MM.1S (cell line): ENCODE measurements at regions not wholly inside any gene's neighbourhood (a gene's known extent, or its start where the extent isn't known, plus 50 kb on each side); places are given as distances from the start of the nearest gene placed in this dataset.

Source experiments
- DNase-seq: peaks from one replicate; pipeline ENCODE4 v3.0.0-alpha.2; 2015
- H2AFZ ChIP-seq: fragments of 300-600 bp; sonication (generic); 2 replicates; pipeline ENCODE4 v1.6.0; 2016; ENCODE audit warnings: antibody characterized with exemption, low read length
- H3F3A ChIP-seq: fragments of 300-600 bp; sonication (generic); 2 replicates; pipeline ENCODE4 v1.6.1; 2016; ENCODE audit warnings: mild to moderate bottlenecking, antibody characterized with exemption, low read length, moderate library complexity, mixed read lengths; ENCODE audit not compliant: insufficient read depth
- H3K27ac ChIP-seq: fragments of 300-600 bp; sonication (generic); 2 replicates; pipeline ENCODE4 v1.5.1; 2016; ENCODE audit warnings: mild to moderate bottlenecking, low read length
- H3K27me3 ChIP-seq: fragments of 300-600 bp; sonication (generic); replicated peaks from 2 replicates; pipeline ENCODE4 v1.6.0; 2016; ENCODE audit warnings: low read length; ENCODE audit not compliant: insufficient read depth
- H3K36me3 ChIP-seq: fragments of 300-600 bp; sonication (generic); replicated peaks from 2 replicates; pipeline ENCODE4 v1.6.1; 2016; ENCODE audit warnings: mild to moderate bottlenecking, low read length, mixed read lengths; ENCODE audit not compliant: insufficient read depth
- H3K4me1 ChIP-seq: fragments of 300-600 bp; sonication (generic); 2 replicates; pipeline ENCODE4 v1.6.1; 2016; ENCODE audit warnings: low read length, mixed read lengths
- H3K4me2 ChIP-seq: fragments of 300-600 bp; sonication (generic); 2 replicates; pipeline ENCODE4 v1.6.0; 2016; ENCODE audit warnings: low read depth, low read length
- H3K4me3 ChIP-seq: fragments of 300-600 bp; sonication (generic); 2 replicates; pipeline ENCODE4 v1.5.1; 2016; ENCODE audit warnings: low read length, mixed read lengths
- H3K79me2 ChIP-seq: fragments of 300-600 bp; sonication (generic); 2 replicates; pipeline ENCODE4 v1.6.1; 2016; ENCODE audit warnings: mixed run types, low read length, mixed read lengths
- H3K9ac ChIP-seq: fragments of 300-600 bp; sonication (generic); 2 replicates; pipeline ENCODE4 v1.6.1; 2016; ENCODE audit warnings: low read length, mixed read lengths
- H3K9me2 ChIP-seq: fragments of 300-600 bp; sonication (generic); replicated peaks from 2 replicates; pipeline ENCODE4 v1.6.1; 2016; ENCODE audit warnings: mild to moderate bottlenecking, low read length, mixed read lengths; ENCODE audit not compliant: insufficient read depth
- H3K9me3 ChIP-seq: fragments of 300-600 bp; sonication (generic); replicated peaks from 2 replicates; pipeline ENCODE4 v1.6.1; 2016; ENCODE audit warnings: mild to moderate bottlenecking, low read length, mixed read lengths; ENCODE audit not compliant: insufficient read depth
- H4K20me1 ChIP-seq: fragments of 300-600 bp; sonication (generic); 2 replicates; pipeline ENCODE4 v1.6.1; 2016; ENCODE audit warnings: mild to moderate bottlenecking, low read length, moderate library complexity, mixed read lengths; ENCODE audit not compliant: insufficient read depth
- EZH2 ChIP-seq: fragments of 300-600 bp; sonication (generic); optimal IDR thresholded peaks from 2 replicates; pipeline ENCODE3; 2017; ENCODE audit warnings: low read depth, mild to moderate bottlenecking, antibody characterized with exemption, low read length, mixed read lengths
- EZH2phosphoT487 ChIP-seq: fragments of 300-600 bp; sonication (generic); IDR thresholded peaks from 2 replicates; pipeline ENCODE4 v1.6.1; 2018; ENCODE audit warnings: antibody characterized with exemption, low read length
- TF ChIP-seq, protein P1 (sequence below): fragments of 300-600 bp; sonication (generic); IDR thresholded peaks from 2 replicates; pipeline ENCODE4 v1.5.1; 2016; ENCODE audit warnings: antibody characterized with exemption, low read length, mixed read lengths

DNA sequence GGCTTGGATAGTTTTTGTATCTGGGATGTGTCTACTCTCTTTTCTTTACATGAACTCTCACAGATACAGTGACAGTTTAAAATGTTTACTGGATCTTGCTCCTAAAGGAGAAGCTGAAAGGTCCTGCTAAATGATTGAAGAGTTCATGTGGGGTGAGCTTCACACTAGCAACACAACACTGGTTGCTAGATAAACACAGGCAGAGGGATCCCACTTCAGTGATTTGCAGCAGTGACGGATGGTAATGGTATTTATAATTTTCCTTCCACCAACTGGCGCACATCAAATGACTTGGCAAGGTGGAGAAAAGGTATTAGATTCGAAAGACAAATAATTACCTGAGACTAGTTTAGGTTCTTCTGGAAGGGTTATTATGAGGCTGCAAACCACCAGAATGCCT is 270.2 kb downstream of the TBX15 start:
- H2AFZ ChIP-seq, result no peak overlapping the region
- DNase-seq, result no peak
- no peak overlapping the region for H3K4me2 ChIP-seq
- no peaks in the 10 kb centered on the region for H3K79me2 ChIP-seq
- H3K4me1 ChIP-seq, result no peaks in the 10 kb centered on the region
- no peaks in the 10 kb centered on the region for H3F3A ChIP-seq
- no peaks in the 10 kb centered on the region for H3K9me2 ChIP-seq
- H3K27ac ChIP-seq, result no peak overlapping the region
- TF ChIP-seq, protein P1, sequence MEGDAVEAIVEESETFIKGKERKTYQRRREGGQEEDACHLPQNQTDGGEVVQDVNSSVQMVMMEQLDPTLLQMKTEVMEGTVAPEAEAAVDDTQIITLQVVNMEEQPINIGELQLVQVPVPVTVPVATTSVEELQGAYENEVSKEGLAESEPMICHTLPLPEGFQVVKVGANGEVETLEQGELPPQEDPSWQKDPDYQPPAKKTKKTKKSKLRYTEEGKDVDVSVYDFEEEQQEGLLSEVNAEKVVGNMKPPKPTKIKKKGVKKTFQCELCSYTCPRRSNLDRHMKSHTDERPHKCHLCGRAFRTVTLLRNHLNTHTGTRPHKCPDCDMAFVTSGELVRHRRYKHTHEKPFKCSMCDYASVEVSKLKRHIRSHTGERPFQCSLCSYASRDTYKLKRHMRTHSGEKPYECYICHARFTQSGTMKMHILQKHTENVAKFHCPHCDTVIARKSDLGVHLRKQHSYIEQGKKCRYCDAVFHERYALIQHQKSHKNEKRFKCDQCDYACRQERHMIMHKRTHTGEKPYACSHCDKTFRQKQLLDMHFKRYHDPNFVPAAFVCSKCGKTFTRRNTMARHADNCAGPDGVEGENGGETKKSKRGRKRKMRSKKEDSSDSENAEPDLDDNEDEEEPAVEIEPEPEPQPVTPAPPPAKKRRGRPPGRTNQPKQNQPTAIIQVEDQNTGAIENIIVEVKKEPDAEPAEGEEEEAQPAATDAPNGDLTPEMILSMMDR, result no peak
- TF ChIP-seq EZH2 (no peak), EZH2phosphoT487 (no peak)
- H3K9me3 ChIP-seq, result no peaks in the 10 kb centered on the region
- no peak overlapping the region for H3K9ac ChIP-seq
- no peaks in the 10 kb centered on the region for H4K20me1 ChIP-seq
- no peaks in the 10 kb centered on the region for H3K36me3 ChIP-seq
- no peaks in the 10 kb centered on the region for H3K27me3 ChIP-seq
- no peak overlapping the region for H3K4me3 ChIP-seq

DNA sequence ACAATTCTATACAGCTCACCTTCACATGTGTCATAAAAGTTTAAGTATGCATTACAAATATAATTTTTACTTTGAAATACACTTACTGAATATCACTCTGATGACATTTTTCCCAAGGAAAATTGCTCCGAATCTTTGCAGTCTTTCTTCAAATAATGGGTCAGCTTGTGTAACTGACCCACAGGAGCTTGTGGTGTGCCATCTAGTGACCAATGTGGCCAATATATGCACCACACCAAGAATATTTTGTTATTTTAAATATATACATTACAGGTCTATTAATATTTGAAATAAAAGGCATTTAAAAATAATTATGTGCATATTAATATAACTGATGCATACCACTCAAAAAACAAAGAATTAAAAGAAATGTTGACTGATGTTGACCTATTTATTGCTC is 271.4 kb downstream of the TBX15 start:
- Histone ChIP-seq H3K9me3 (no peaks in the 10 kb centered on the region), H3K4me2 (no peak overlapping the region), H3K36me3 (no peaks in the 10 kb centered on the region), H4K20me1 (no peaks in the 10 kb centered on the region), H3K79me2 (no peaks in the 10 kb centered on the region), H3K27ac (no peak overlapping the region), H2AFZ (no peak overlapping the region), H3K9me2 (no peaks in the 10 kb centered on the region), H3K9ac (no peak overlapping the region), H3K27me3 (no peaks in the 10 kb centered on the region), H3K4me1 (no peaks in the 10 kb centered on the region), H3F3A (no peaks in the 10 kb centered on the region), H3K4me3 (no peak overlapping the region)
- no peak for DNase-seq
- no peak for TF ChIP-seq EZH2phosphoT487

DNA sequence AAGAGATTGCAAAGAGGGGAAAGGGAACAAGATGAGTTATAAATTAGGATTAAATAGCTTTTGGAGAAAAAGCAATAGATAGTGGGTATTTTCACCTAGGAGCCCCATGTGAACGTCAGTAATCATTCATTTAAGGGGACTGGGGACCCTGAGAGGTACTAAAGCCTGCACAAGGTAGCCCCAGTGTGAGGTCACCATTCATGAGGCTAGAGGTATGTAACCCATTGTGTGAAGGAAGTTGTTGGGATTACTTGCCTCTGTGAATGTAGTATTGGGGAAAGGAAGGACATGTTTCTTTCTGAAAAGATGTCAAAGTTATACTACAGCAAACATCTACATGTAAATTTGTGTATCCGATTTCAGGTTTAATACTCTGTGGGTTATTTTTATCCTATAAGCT is 276.8 kb downstream of the TBX15 start:
- no peaks in the 10 kb centered on the region for H3K27me3 ChIP-seq
- H3K4me1 ChIP-seq, result no peaks in the 10 kb centered on the region
- no peaks in the 10 kb centered on the region for H3K79me2 ChIP-seq
- H3K4me3 ChIP-seq, result no peak overlapping the region
- H3K27ac ChIP-seq, result no peak overlapping the region
- no peak for DNase-seq
- H3K4me2 ChIP-seq, result no peak overlapping the region
- H3K36me3 ChIP-seq, result no peaks in the 10 kb centered on the region
- H3K9ac ChIP-seq, result no peak overlapping the region
- no peak overlapping the region for H2AFZ ChIP-seq
- no peaks in the 10 kb centered on the region for H3K9me2 ChIP-seq
- no peaks in the 10 kb centered on the region for H3F3A ChIP-seq
- H3K9me3 ChIP-seq, result no peaks in the 10 kb centered on the region
- TF ChIP-seq EZH2 (no peak), EZH2phosphoT487 (no peak)
- TF ChIP-seq, protein P1, result no peak
- H4K20me1 ChIP-seq, result no peaks in the 10 kb centered on the region

DNA sequence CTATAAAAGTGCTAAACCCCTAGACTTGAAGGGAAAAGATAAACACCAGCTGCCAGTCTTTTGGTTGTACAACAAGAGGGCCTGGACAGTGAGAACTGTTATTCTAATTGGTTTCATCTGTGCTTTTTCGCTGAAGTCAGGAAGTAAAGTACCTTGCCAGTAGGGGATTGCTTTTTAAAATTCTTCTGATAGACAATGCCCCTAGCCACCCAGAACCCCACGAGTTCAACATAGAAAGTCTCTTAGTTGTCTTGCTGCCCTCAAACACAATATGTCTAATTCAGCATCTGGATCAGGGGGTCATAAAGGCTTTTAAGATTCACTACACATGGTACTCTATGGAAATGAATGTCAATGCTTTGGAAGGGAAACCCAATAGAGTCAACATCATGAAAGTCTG is 289.2 kb downstream of the TBX15 start:
- no peaks in the 10 kb centered on the region for H3K36me3 ChIP-seq
- DNase-seq, result no peak
- H3F3A ChIP-seq, result no peaks in the 10 kb centered on the region
- no peak overlapping the region for H2AFZ ChIP-seq
- no peak overlapping the region for H3K4me3 ChIP-seq
- no peaks in the 10 kb centered on the region for H3K9me3 ChIP-seq
- no peak overlapping the region for H3K27ac ChIP-seq
- no peak overlapping the region for H3K9ac ChIP-seq
- no peaks in the 10 kb centered on the region for H3K79me2 ChIP-seq
- no peak overlapping the region for H3K4me2 ChIP-seq
- H4K20me1 ChIP-seq, result no peaks in the 10 kb centered on the region
- H3K9me2 ChIP-seq, result no peaks in the 10 kb centered on the region
- TF ChIP-seq EZH2phosphoT487, result no peak
- TF ChIP-seq EZH2, result no peak
- TF ChIP-seq, protein P1, result no peak
- no peaks in the 10 kb centered on the region for H3K4me1 ChIP-seq
- no peaks in the 10 kb centered on the region for H3K27me3 ChIP-seq
